T-helper 1 cell (primary cell): ENCODE measurements at regions not wholly inside any gene's neighbourhood (a gene's known extent, or its start where the extent isn't known, plus 50 kb on each side); places are given as distances from the start of the nearest gene placed in this dataset.

Source experiments
- DNase-seq, 5 donors: peaks; one replicate each; pipeline ENCODE4 v3.0.0-alpha.2; 2012 to 2020

GRCh38 chr7:85479918-85480643 lies 293.2 kb upstream of the SEMA3D start:
- no peak for DNase-seq

- DNase-seq: no peak
Measured at GRCh38 chr7:85478530-85478929, 291.7 kb upstream of the SEMA3D start.

GRCh38 chr7:85475476-85475875 lies 288.6 kb upstream of the SEMA3D start:
- DNase-seq: no peak

GRCh38 chr7:85475071-85475470 lies 288.2 kb upstream of the SEMA3D start:
- no peak for DNase-seq

GRCh38 chr7:85474234-85474633 lies 287.4 kb upstream of the SEMA3D start:
- DNase-seq: no peak

- no peak for DNase-seq
Measured at GRCh38 chr7:85471740-85472139, 284.9 kb upstream of the SEMA3D start.

GRCh38 chr7:85471307-85471706 lies 284.5 kb upstream of the SEMA3D start:
- DNase-seq: no peak

GRCh38 chr7:85469446-85470010 lies 282.7 kb upstream of the SEMA3D start:
- DNase-seq: no peak

GRCh38 chr7:85464042-85464651 lies 277.3 kb upstream of the SEMA3D start:
- DNase-seq: no peak

GRCh38 chr7:85462671-85463070 lies 275.8 kb upstream of the SEMA3D start:
- DNase-seq: no peak

GRCh38 chr7:85457911-85458310 lies 271.1 kb upstream of the SEMA3D start:
- no peak for DNase-seq

- DNase-seq: no peak
Measured at GRCh38 chr7:85456254-85456653, 269.4 kb upstream of the SEMA3D start.

- no peak for DNase-seq
Measured at GRCh38 chr7:85454904-85455303, 268.0 kb upstream of the SEMA3D start.

GRCh38 chr7:85452674-85453073 lies 265.8 kb upstream of the SEMA3D start:
- DNase-seq: no peak

GRCh38 chr7:85449478-85449877 lies 262.6 kb upstream of the SEMA3D start:
- DNase-seq: no peak

- DNase-seq: no peak
Measured at GRCh38 chr7:85447004-85447403, 260.1 kb upstream of the SEMA3D start.

GRCh38 chr7:85426487-85426960 lies 239.7 kb upstream of the SEMA3D start:
- DNase-seq: no peak

GRCh38 chr7:85424298-85424697 lies 237.4 kb upstream of the SEMA3D start:
- DNase-seq: no peak

GRCh38 chr7:85423209-85423895 lies 236.5 kb upstream of the SEMA3D start:
- DNase-seq: no peak

- no peak for DNase-seq
Measured at GRCh38 chr7:85415743-85416142, 228.9 kb upstream of the SEMA3D start.

GRCh38 chr7:85413718-85414117 lies 226.9 kb upstream of the SEMA3D start:
- no peak for DNase-seq

GRCh38 chr7:85412912-85413311 lies 226.1 kb upstream of the SEMA3D start:
- DNase-seq: no peak

GRCh38 chr7:85407391-85407790 lies 220.5 kb upstream of the SEMA3D start:
- no peak for DNase-seq
